Activated CD8-positive, alpha-beta memory T cell treated with anti-CD3 and anti-CD28 coated beads for 36 hours (primary cell): ENCODE measurements at regions not wholly inside any gene's neighbourhood (a gene's known extent, or its start where the extent isn't known, plus 50 kb on each side); places are given as distances from the start of the nearest gene placed in this dataset.
"Not testable (repeated sequence)": the region's sequence is repeated elsewhere in the genome, so short reads cannot be mapped to it uniquely, and the experiment has no call there.

Source experiments
- CTCF ChIA-PET: fragments of 350-600 bp; sonication (Branson Sonifier 250); formaldehyde crosslinking; loops from one replicate; lab custom pipeline; 2021; ENCODE audit warnings: antibody characterized with exemption; lab: Charles Lee
- POLR2A ChIA-PET: fragments of 350-600 bp; sonication (Branson Sonifier 250); formaldehyde crosslinking; loops from one replicate; lab custom pipeline; 2021; ENCODE audit warnings: antibody characterized with exemption; lab: Charles Lee

- POLR2A ChIA-PET, result no interaction called here
- CTCF ChIA-PET, result no interaction called here
These were observed 243.8 kb upstream of the EPHA7 start for GRCh38 chr6:93663111-93663510.

- CTCF ChIA-PET, result no interaction called here
- POLR2A ChIA-PET, result no interaction called here
These were observed 235.2 kb upstream of the EPHA7 start for GRCh38 chr6:93654548-93654947.

GRCh38 chr6:93644611-93645010, 225.3 kb upstream of the EPHA7 start:
- POLR2A ChIA-PET, result no interaction called here
- CTCF ChIA-PET, result no interaction called here

- ChIA-PET POLR2A (no interaction called here), CTCF (no interaction called here)
These were observed 219.8 kb upstream of the EPHA7 start for GRCh38 chr6:93639126-93639525.

GRCh38 chr6:93636987-93637664, 217.8 kb upstream of the EPHA7 start:
- POLR2A ChIA-PET, CTCF ChIA-PET: not testable (repeated sequence)

- CTCF ChIA-PET, result interaction anchor here (0.7 kb wide), 1 partner anchor 61 kb away, joined by 3 read pairs; no protein-coding TSS in a partner anchor
- POLR2A ChIA-PET, result no interaction called here
These were observed 205.0 kb upstream of the EPHA7 start for GRCh38 chr6:93624408-93624807.

- ChIA-PET CTCF (no interaction called here), POLR2A (no interaction called here)
These were observed 202.1 kb upstream of the EPHA7 start for GRCh38 chr6:93621442-93621841.

- ChIA-PET POLR2A (no interaction called here), CTCF (no interaction called here)
These were observed 185.6 kb upstream of the EPHA7 start for GRCh38 chr6:93604951-93605350.

- ChIA-PET POLR2A (no interaction called here), CTCF (no interaction called here)
These were observed 173.1 kb upstream of the EPHA7 start for GRCh38 chr6:93592417-93592816.

- CTCF ChIA-PET, result no interaction called here
These were observed 166.9 kb upstream of the EPHA7 start for GRCh38 chr6:93586306-93586705.

GRCh38 chr6:93584300-93584699, 164.9 kb upstream of the EPHA7 start:
- POLR2A ChIA-PET, result no interaction called here
- CTCF ChIA-PET, result no interaction called here

More at GRCh38 chr6:93586306-93586705, 166.9 kb upstream of the EPHA7 start:
- POLR2A ChIA-PET, result no interaction called here

GRCh38 chr6:93581371-93581770, 162.0 kb upstream of the EPHA7 start:
- ChIA-PET POLR2A (no interaction called here), CTCF (no interaction called here)

- ChIA-PET CTCF (no interaction called here), POLR2A (no interaction called here)
These were observed 161.1 kb upstream of the EPHA7 start for GRCh38 chr6:93580446-93580845.

- POLR2A ChIA-PET, result no interaction called here
- CTCF ChIA-PET, result interaction anchor here (1.3 kb wide), 1 partner anchor 13 kb away, joined by 3 read pairs; no protein-coding TSS in a partner anchor
These were observed 156.3 kb upstream of the EPHA7 start for GRCh38 chr6:93575495-93576267.

GRCh38 chr6:93574299-93574698, 154.9 kb upstream of the EPHA7 start:
- CTCF ChIA-PET, result no interaction called here
- POLR2A ChIA-PET, result no interaction called here

GRCh38 chr6:93571346-93571745, 152.0 kb upstream of the EPHA7 start:
- ChIA-PET CTCF (no interaction called here), POLR2A (no interaction called here)

GRCh38 chr6:93568169-93568568, 148.8 kb upstream of the EPHA7 start:
- POLR2A ChIA-PET, result no interaction called here
- CTCF ChIA-PET, result no interaction called here

- CTCF ChIA-PET, result no interaction called here
- POLR2A ChIA-PET, result no interaction called here
These were observed 147.8 kb upstream of the EPHA7 start for GRCh38 chr6:93567164-93567563.

- CTCF ChIA-PET, result no interaction called here
- POLR2A ChIA-PET, result no interaction called here
These were observed 146.9 kb upstream of the EPHA7 start for GRCh38 chr6:93566285-93566684.

GRCh38 chr6:93562582-93562981, 143.2 kb upstream of the EPHA7 start:
- CTCF ChIA-PET, result interaction anchor here (1.2 kb wide), 1 partner anchor 13 kb away, joined by 3 read pairs; no protein-coding TSS in a partner anchor
- POLR2A ChIA-PET, result no interaction called here

GRCh38 chr6:93555292-93555691, 135.9 kb upstream of the EPHA7 start:
- POLR2A ChIA-PET, result no interaction called here
- CTCF ChIA-PET, result no interaction called here
